GM18498 (cell line): ENCODE measurements at regions not wholly inside any gene's neighbourhood (a gene's known extent, or its start where the extent isn't known, plus 50 kb on each side); places are given as distances from the start of the nearest gene placed in this dataset.

Experiments
- ATAC-seq: cut with Tn5 transposase; IDR thresholded peaks from one replicate; pipeline ENCODE4 v1.9.1; 2021; ENCODE audit warnings: mild to moderate bottlenecking, moderate library complexity; ENCODE audit not compliant: unreplicated experiment

GRCh38 chr2:65662654-65663432, 230.4 kb upstream of the SPRED2 start:
- ATAC-seq = no peak

- ATAC-seq = no peak
Observed at GRCh38 chr2:65661980-65662653, 229.7 kb upstream of the SPRED2 start.

- no peak for ATAC-seq
Observed at GRCh38 chr2:65660340-65660739, 227.9 kb upstream of the SPRED2 start.

GRCh38 chr2:65658881-65659280, 226.5 kb upstream of the SPRED2 start:
- no peak for ATAC-seq

GRCh38 chr2:65658266-65658665, 225.9 kb upstream of the SPRED2 start:
- ATAC-seq = no peak

GRCh38 chr2:65656160-65656718, 223.8 kb upstream of the SPRED2 start:
- no peak for ATAC-seq

GRCh38 chr2:65655000-65655399, 222.6 kb upstream of the SPRED2 start:
- no peak for ATAC-seq

- no peak for ATAC-seq
Observed at GRCh38 chr2:65654496-65654895, 222.1 kb upstream of the SPRED2 start.

- ATAC-seq = no peak
Observed at GRCh38 chr2:65652066-65652465, 219.7 kb upstream of the SPRED2 start.

GRCh38 chr2:65649811-65650589, 217.6 kb upstream of the SPRED2 start:
- ATAC-seq = no peak

GRCh38 chr2:65647249-65647842, 214.9 kb upstream of the SPRED2 start:
- ATAC-seq = no peak

- ATAC-seq = no peak
Observed at GRCh38 chr2:65640793-65641103, 208.3 kb upstream of the SPRED2 start.

- ATAC-seq = no peak
Observed at GRCh38 chr2:65639156-65639864, 206.9 kb upstream of the SPRED2 start.

GRCh38 chr2:65638443-65638842, 206.0 kb upstream of the SPRED2 start:
- no peak for ATAC-seq

- ATAC-seq = no peak
Observed at GRCh38 chr2:65636813-65637483, 204.5 kb upstream of the SPRED2 start.

GRCh38 chr2:65636024-65636423, 203.6 kb upstream of the SPRED2 start:
- no peak for ATAC-seq

- ATAC-seq = no peak
Observed at GRCh38 chr2:65634304-65634703, 201.9 kb upstream of the SPRED2 start.

GRCh38 chr2:65630643-65631042, 198.2 kb upstream of the SPRED2 start:
- ATAC-seq = no peak

GRCh38 chr2:65628156-65628555, 195.8 kb upstream of the SPRED2 start:
- no peak for ATAC-seq

GRCh38 chr2:65626831-65627230, 194.4 kb upstream of the SPRED2 start:
- no peak for ATAC-seq
